Glutamatergic neuron (in vitro differentiated cells): ENCODE measurements at regions not wholly inside any gene's neighbourhood (a gene's known extent, or its start where the extent isn't known, plus 50 kb on each side); places are given as distances from the start of the nearest gene placed in this dataset.

Source experiments
- DNase-seq: peaks from one replicate; pipeline ENCODE4 v3.0.0; 2022
- H3K27ac Mint-ChIP-seq: one replicate; pipeline ENCODE4 v1.8.0; 2020; ENCODE audit warnings: mild to moderate bottlenecking, mixed read lengths, inconsistent platforms; ENCODE audit not compliant: unreplicated experiment
- H3K27me3 Mint-ChIP-seq: one replicate; pipeline ENCODE4 v1.8.0; 2020; ENCODE audit warnings: mild to moderate bottlenecking, moderate library complexity, mixed read lengths, inconsistent platforms; ENCODE audit not compliant: unreplicated experiment
- H3K36me3 Mint-ChIP-seq: one replicate; pipeline ENCODE4 v1.8.0; 2020; ENCODE audit warnings: mild to moderate bottlenecking, mixed read lengths, inconsistent platforms; ENCODE audit not compliant: unreplicated experiment
- H3K4me1 Mint-ChIP-seq: one replicate; pipeline ENCODE4 v1.8.0; 2020; ENCODE audit warnings: mild to moderate bottlenecking, low read depth, mixed read lengths, inconsistent platforms; ENCODE audit not compliant: unreplicated experiment
- H3K4me3 Mint-ChIP-seq: one replicate; pipeline ENCODE4 v1.8.0; 2020; ENCODE audit warnings: mild to moderate bottlenecking, mixed read lengths, inconsistent platforms; ENCODE audit not compliant: unreplicated experiment
- H3K9me3 Mint-ChIP-seq: one replicate; pipeline ENCODE4 v1.8.0; 2020; ENCODE audit warnings: mild to moderate bottlenecking, moderate library complexity, mixed read lengths, inconsistent platforms; ENCODE audit not compliant: unreplicated experiment
- CTCF ChIP-seq: fragments of 200-600 bp; sonication (generic); IDR thresholded peaks from one replicate; pipeline ENCODE4 v1.5.0; 2021; ENCODE audit not compliant: partially characterized antibody, unreplicated experiment

- TF ChIP-seq CTCF, result no peak
- no peaks in the 10 kb centered on the region for H3K4me1 Mint-ChIP-seq
- DNase-seq, result no peak
- peaks cover 8% of the 10 kb centered on the region for H3K9me3 Mint-ChIP-seq
- peaks cover 3% of the 10 kb centered on the region for H3K27me3 Mint-ChIP-seq
- H3K4me3 Mint-ChIP-seq, result no peak overlapping the region
- H3K27ac Mint-ChIP-seq, result no peak overlapping the region
- peaks cover 12% of the 10 kb centered on the region for H3K36me3 Mint-ChIP-seq
These were observed 140.4 kb upstream of the RTL1 start for GRCh38 chr14:101043891-101044290.

GRCh38 chr14:101044741-101045140, 141.2 kb upstream of the RTL1 start:
- TF ChIP-seq CTCF, result no peak
- H3K27ac Mint-ChIP-seq, result no peak overlapping the region
- peaks cover 10% of the 10 kb centered on the region for H3K36me3 Mint-ChIP-seq

GRCh38 chr14:101045511-101045910, 142.0 kb upstream of the RTL1 start:
- Mint-ChIP-seq H3K9me3 (peaks cover 8% of the 10 kb centered on the region), H3K4me1 (no peaks in the 10 kb centered on the region), H3K4me3 (no peak overlapping the region), H3K36me3 (peaks cover 6% of the 10 kb centered on the region), H3K27me3 (peaks cover 3% of the 10 kb centered on the region), H3K27ac (no peak overlapping the region)
- DNase-seq, result no peak
- TF ChIP-seq CTCF, result no peak

More at GRCh38 chr14:101044741-101045140, 141.2 kb upstream of the RTL1 start:
- Mint-ChIP-seq H3K4me1 (no peaks in the 10 kb centered on the region), H3K4me3 (no peak overlapping the region), H3K9me3 (peaks cover 8% of the 10 kb centered on the region), H3K27me3 (peaks cover 3% of the 10 kb centered on the region)
- DNase-seq, result no peak

GRCh38 chr14:101046071-101046470, 142.5 kb upstream of the RTL1 start:
- peaks cover 3% of the 10 kb centered on the region for H3K27me3 Mint-ChIP-seq
- no peaks in the 10 kb centered on the region for H3K4me1 Mint-ChIP-seq
- TF ChIP-seq CTCF, result no peak
- no peak overlapping the region for H3K27ac Mint-ChIP-seq
- peaks cover 8% of the 10 kb centered on the region for H3K9me3 Mint-ChIP-seq
- H3K36me3 Mint-ChIP-seq, result peaks cover under 1% of the 10 kb centered on the region
- H3K4me3 Mint-ChIP-seq, result no peak overlapping the region
- DNase-seq, result no peak

- Mint-ChIP-seq H3K4me1 (no peaks in the 10 kb centered on the region), H3K9me3 (peaks cover 7% of the 10 kb centered on the region), H3K27me3 (peaks cover 3% of the 10 kb centered on the region), H3K36me3 (peaks cover 2% of the 10 kb centered on the region), H3K27ac (no peak overlapping the region), H3K4me3 (no peak overlapping the region)
- no peak for TF ChIP-seq CTCF
- DNase-seq, result no peak
These were observed 143.8 kb upstream of the RTL1 start for GRCh38 chr14:101047326-101047725.
